Activated CD8-positive, alpha-beta T cell treated with anti-CD3 and anti-CD28 coated beads, Interleukin-2, amount 10 ng/mL, durations not matched to agents 7 days and 5 days (primary cell): ENCODE measurements at regions not wholly inside any gene's neighbourhood (a gene's known extent, or its start where the extent isn't known, plus 50 kb on each side); places are given as distances from the start of the nearest gene placed in this dataset.
"Not testable (repeated sequence)": the region's sequence is repeated elsewhere in the genome, so short reads cannot be mapped to it uniquely, and the experiment has no call there.

Source experiments
- ATAC-seq: fragments of 150-1000 bp; cut with Tn5 transposase; one replicate; pipeline ENCODE4 v1.10.0; 2021; ENCODE audit warnings: moderate library complexity
- CTCF ChIA-PET: fragments of 350-600 bp; sonication (Branson Sonifier 250); formaldehyde crosslinking; loops from one replicate; lab custom pipeline; 2021; ENCODE audit warnings: antibody characterized with exemption; lab: Charles Lee
- POLR2A ChIA-PET: fragments of 350-600 bp; sonication (Branson Sonifier 250); formaldehyde crosslinking; loops from one replicate; lab custom pipeline; 2021; ENCODE audit warnings: antibody characterized with exemption; lab: Charles Lee
- DNase-seq: peaks from one replicate; pipeline ENCODE4 v3.0.0-alpha.2; 2020
- H3K27ac Mint-ChIP-seq: one replicate; pipeline ENCODE4 v1.8.0; 2021; ENCODE audit warnings: mild to moderate bottlenecking, mixed read lengths
- H3K27me3 Mint-ChIP-seq: one replicate; pipeline ENCODE4 v1.8.0; 2021; ENCODE audit warnings: low read depth, mixed read lengths
- H3K36me3 Mint-ChIP-seq: one replicate; pipeline ENCODE4 v1.8.0; 2021; ENCODE audit warnings: low read depth, mixed read lengths
- H3K4me1 Mint-ChIP-seq: one replicate; pipeline ENCODE4 v1.8.0; 2021; ENCODE audit warnings: low read depth, mixed read lengths
- H3K4me3 Mint-ChIP-seq: one replicate; pipeline ENCODE4 v1.8.0; 2021; ENCODE audit warnings: mild to moderate bottlenecking, mixed read lengths
- H3K9me3 Mint-ChIP-seq: one replicate; pipeline ENCODE4 v1.8.0; 2022; ENCODE audit warnings: mixed read lengths; ENCODE audit not compliant: insufficient read depth

GRCh38 chr5:56725711-56726411 lies 89.5 kb upstream of the MAP3K1 start:
- ChIA-PET POLR2A (no interaction called here), CTCF (no interaction called here)
- H3K4me1 Mint-ChIP-seq, result peaks cover 10% of the 10 kb centered on the region
- no peak overlapping the region for H3K4me3 Mint-ChIP-seq
- no peaks in the 10 kb centered on the region for H3K36me3 Mint-ChIP-seq
- ATAC-seq, result no peak
- H3K9me3 Mint-ChIP-seq, result no peaks in the 10 kb centered on the region
- no peak overlapping the region for H3K27ac Mint-ChIP-seq
- no peak for DNase-seq
- peaks cover 3% of the 10 kb centered on the region for H3K27me3 Mint-ChIP-seq

- POLR2A ChIA-PET, H3K9me3 Mint-ChIP-seq, H3K4me1 Mint-ChIP-seq, ATAC-seq, H3K27ac Mint-ChIP-seq, H3K4me3 Mint-ChIP-seq, DNase-seq, CTCF ChIA-PET, H3K36me3 Mint-ChIP-seq, H3K27me3 Mint-ChIP-seq: not testable (repeated sequence)
These were observed 90.5 kb upstream of the MAP3K1 start for GRCh38 chr5:56724857-56725256.

- H3K36me3 Mint-ChIP-seq, result no peaks in the 10 kb centered on the region
- ATAC-seq, result no peak
- no peak overlapping the region for H3K27ac Mint-ChIP-seq
- DNase-seq, result no peak
- ChIA-PET CTCF (no interaction called here), POLR2A (no interaction called here)
- H3K9me3 Mint-ChIP-seq, result no peaks in the 10 kb centered on the region
- H3K27me3 Mint-ChIP-seq, result peaks cover 18% of the 10 kb centered on the region
- H3K4me3 Mint-ChIP-seq, result no peak overlapping the region
- H3K4me1 Mint-ChIP-seq, result no peaks in the 10 kb centered on the region
These were observed 93.0 kb upstream of the MAP3K1 start for GRCh38 chr5:56722317-56722716.

- Mint-ChIP-seq H3K4me3 (no peak overlapping the region), H3K4me1 (no peaks in the 10 kb centered on the region), H3K27me3 (peaks cover 19% of the 10 kb centered on the region), H3K9me3 (no peaks in the 10 kb centered on the region), H3K27ac (no peak overlapping the region), H3K36me3 (no peaks in the 10 kb centered on the region)
- DNase-seq (no peak), ATAC-seq (no peak)
- CTCF ChIA-PET, result interaction anchor here (1.2 kb wide), 1 partner anchor 19 kb away, joined by 3 read pairs; no protein-coding TSS in a partner anchor
- POLR2A ChIA-PET, result no interaction called here
These were observed 97.9 kb upstream of the MAP3K1 start for GRCh38 chr5:56717253-56717987.

GRCh38 chr5:56715986-56716385 lies 99.4 kb upstream of the MAP3K1 start:
- peaks cover 19% of the 10 kb centered on the region for H3K27me3 Mint-ChIP-seq
- peaks cover 5% of the 10 kb centered on the region for H3K4me1 Mint-ChIP-seq
- DNase-seq (no peak), ATAC-seq (no peak)
- no peaks in the 10 kb centered on the region for H3K9me3 Mint-ChIP-seq
- no peak overlapping the region for H3K27ac Mint-ChIP-seq
- no peaks in the 10 kb centered on the region for H3K36me3 Mint-ChIP-seq
- CTCF ChIA-PET, result no interaction called here
- H3K4me3 Mint-ChIP-seq, result no peak overlapping the region
- POLR2A ChIA-PET, result no interaction called here

GRCh38 chr5:56712895-56713591 lies 102.3 kb upstream of the MAP3K1 start:
- ChIA-PET POLR2A (no interaction called here), CTCF (no interaction called here)
- Mint-ChIP-seq H3K4me3 (no peak overlapping the region), H3K9me3 (no peaks in the 10 kb centered on the region), H3K27me3 (peaks cover 14% of the 10 kb centered on the region), H3K4me1 (peaks cover 6% of the 10 kb centered on the region), H3K27ac (no peak overlapping the region), H3K36me3 (peaks cover 3% of the 10 kb centered on the region)
- DNase-seq (no peak), ATAC-seq (no peak)

GRCh38 chr5:56710826-56711590 lies 104.3 kb upstream of the MAP3K1 start:
- no peak for ATAC-seq
- no peak for DNase-seq
- Mint-ChIP-seq H3K27ac (no peak overlapping the region), H3K4me3 (no peak overlapping the region), H3K9me3 (no peaks in the 10 kb centered on the region), H3K27me3 (peaks cover 9% of the 10 kb centered on the region), H3K36me3 (peaks cover 3% of the 10 kb centered on the region), H3K4me1 (peaks cover 6% of the 10 kb centered on the region)
- ChIA-PET POLR2A (no interaction called here), CTCF (interaction anchor here (0.6 to 1.5 kb wide), 3 partner anchors 12 to 661 kb away, joined by 3 to 5 read pairs (median 3); no protein-coding TSS in a partner anchor)

GRCh38 chr5:56706504-56706903 lies 108.8 kb upstream of the MAP3K1 start:
- ChIA-PET POLR2A (no interaction called here), CTCF (no interaction called here)
- DNase-seq, result no peak
- Mint-ChIP-seq H3K4me1 (peaks cover 6% of the 10 kb centered on the region), H3K27me3 (peaks cover 13% of the 10 kb centered on the region), H3K4me3 (no peak overlapping the region), H3K9me3 (no peaks in the 10 kb centered on the region), H3K36me3 (peaks cover 3% of the 10 kb centered on the region), H3K27ac (no peak overlapping the region)
- ATAC-seq, result no peak

- ATAC-seq (no peak), DNase-seq (no peak)
- no peak overlapping the region for H3K4me3 Mint-ChIP-seq
- peaks cover 13% of the 10 kb centered on the region for H3K27me3 Mint-ChIP-seq
- H3K36me3 Mint-ChIP-seq, result peaks cover 3% of the 10 kb centered on the region
- ChIA-PET POLR2A (no interaction called here), CTCF (no interaction called here)
- H3K9me3 Mint-ChIP-seq, result no peaks in the 10 kb centered on the region
- H3K27ac Mint-ChIP-seq, result no peak overlapping the region
- peaks cover 11% of the 10 kb centered on the region for H3K4me1 Mint-ChIP-seq
These were observed 110.1 kb upstream of the MAP3K1 start for GRCh38 chr5:56705217-56705616.

- H3K27ac Mint-ChIP-seq, result no peak overlapping the region
- POLR2A ChIA-PET, result no interaction called here
These were observed 111.4 kb upstream of the MAP3K1 start for GRCh38 chr5:56703952-56704351.

GRCh38 chr5:56700711-56701110 lies 114.6 kb upstream of the MAP3K1 start:
- peaks cover 29% of the 10 kb centered on the region for H3K4me1 Mint-ChIP-seq

More at GRCh38 chr5:56703952-56704351, 111.4 kb upstream of the MAP3K1 start:
- Mint-ChIP-seq H3K4me3 (no peak overlapping the region), H3K9me3 (no peaks in the 10 kb centered on the region), H3K4me1 (peaks cover 17% of the 10 kb centered on the region), H3K27me3 (peaks cover 7% of the 10 kb centered on the region), H3K36me3 (peaks cover 3% of the 10 kb centered on the region)
- ATAC-seq (no peak), DNase-seq (no peak)
- CTCF ChIA-PET, result no interaction called here

More at GRCh38 chr5:56700711-56701110, 114.6 kb upstream of the MAP3K1 start:
- Mint-ChIP-seq H3K27ac (peak overlapping the region; percentile 36), H3K9me3 (no peaks in the 10 kb centered on the region), H3K36me3 (no peaks in the 10 kb centered on the region), H3K4me3 (peak overlapping the region; percentile 2), H3K27me3 (peaks cover 7% of the 10 kb centered on the region)
- POLR2A ChIA-PET, result no interaction called here
- peak; percentile 50 for ATAC-seq
- no peak for DNase-seq
- CTCF ChIA-PET, result interaction anchor here (1.6 kb wide), 1 partner anchor 13 kb away, joined by 5 read pairs; no protein-coding TSS in a partner anchor
